HG03066 (cell line): ENCODE measurements at regions not wholly inside any gene's neighbourhood (a gene's known extent, or its start where the extent isn't known, plus 50 kb on each side); places are given as distances from the start of the nearest gene placed in this dataset.
"Not testable (repeated sequence)": the region's sequence is repeated elsewhere in the genome, so short reads cannot be mapped to it uniquely, and the experiment has no call there.

Source experiments
- ATAC-seq: cut with Tn5 transposase; IDR thresholded peaks from one replicate; pipeline ENCODE4 v1.9.1; 2021; ENCODE audit warnings: low read depth; ENCODE audit not compliant: unreplicated experiment

GRCh38 chr15:59792359-59792758 lies 103.2 kb upstream of the BNIP2 start:
- ATAC-seq = no peak

- ATAC-seq = no peak
Measured at GRCh38 chr15:59791755-59792154, 102.6 kb upstream of the BNIP2 start.

- no peak for ATAC-seq
Measured at GRCh38 chr15:59791079-59791478, 102.0 kb upstream of the BNIP2 start.

GRCh38 chr15:59786466-59786865 lies 97.3 kb upstream of the BNIP2 start:
- ATAC-seq = not testable (repeated sequence)

- not testable (repeated sequence) for ATAC-seq
Measured at GRCh38 chr15:59785981-59786380, 96.9 kb upstream of the BNIP2 start.

- not testable (repeated sequence) for ATAC-seq
Measured at GRCh38 chr15:59783774-59784520, 94.8 kb upstream of the BNIP2 start.

- ATAC-seq = no peak
Measured at GRCh38 chr15:59779110-59779509, 90.0 kb upstream of the BNIP2 start.

GRCh38 chr15:59764775-59765174 lies 75.7 kb upstream of the BNIP2 start:
- no peak for ATAC-seq

- no peak for ATAC-seq
Measured at GRCh38 chr15:59762558-59762957, 73.4 kb upstream of the BNIP2 start.

GRCh38 chr15:59760256-59760655 lies 71.1 kb upstream of the BNIP2 start:
- not testable (repeated sequence) for ATAC-seq

GRCh38 chr15:59751552-59752413 lies 62.7 kb upstream of the BNIP2 start:
- no peak for ATAC-seq

GRCh38 chr15:59746777-59747176 lies 57.7 kb upstream of the BNIP2 start:
- ATAC-seq = no peak

GRCh38 chr15:59741274-59741906 lies 52.3 kb upstream of the BNIP2 start:
- ATAC-seq = no peak

GRCh38 chr15:59739557-59740186 lies 50.6 kb upstream of the BNIP2 start:
- no peak for ATAC-seq
